Thymus (tissue), 11 donors: ENCODE measurements at regions not wholly inside any gene's neighbourhood (a gene's known extent, or its start where the extent isn't known, plus 50 kb on each side); places are given as distances from the start of the nearest gene placed in this dataset.

Experiments used
- DNase-seq, 9 donors: peaks; one replicate each; pipeline ENCODE4 v3.0.0-alpha.2; 2013; ENCODE audit warnings: low spot score in 9 of 9, low read depth in 6 of 9, missing footprints in 1 of 9
- H3K27ac ChIP-seq, 2 donors: one replicate each; pipeline ENCODE4 v1.5.1; 2013; ENCODE audit warnings: control low read depth in 1 of 2, low read depth in 1 of 2, low read length in 1 of 2, mild to moderate bottlenecking in 1 of 2, moderate library complexity in 1 of 2
- H3K27me3 ChIP-seq, 2 donors: one replicate each; pipeline ENCODE4 v1.5.1; 2013; ENCODE audit warnings: low read length in 1 of 2; ENCODE audit not compliant: control insufficient read depth in 2 of 2, insufficient read depth in 1 of 2
- H3K36me3 ChIP-seq, 2 donors: one replicate each; pipeline ENCODE4 v1.5.1; 2013; ENCODE audit warnings: low read length in 1 of 2, mild to moderate bottlenecking in 1 of 2, moderate library complexity in 1 of 2; ENCODE audit not compliant: control insufficient read depth in 2 of 2, insufficient read depth in 2 of 2
- H3K4me1 ChIP-seq, 2 donors: one replicate each; pipeline ENCODE4 v1.5.1; 2013; ENCODE audit warnings: low read length in 2 of 2; ENCODE audit not compliant: control insufficient read depth in 2 of 2, insufficient read depth in 2 of 2
- H3K4me3 ChIP-seq, 2 donors: one replicate each; pipeline ENCODE4 v1.5.1; 2013; ENCODE audit warnings: low read length in 2 of 2, control low read depth in 1 of 2, mild to moderate bottlenecking in 1 of 2
- H3K9me3 ChIP-seq, 2 donors: one replicate each; pipeline ENCODE4 v1.5.1; 2013; ENCODE audit warnings: low read length in 1 of 2, mild to moderate bottlenecking in 1 of 2; ENCODE audit not compliant: control insufficient read depth in 2 of 2, insufficient read depth in 1 of 2
- WGBS: extraction: QIAGEN DNeasy Blood & Tissue Kit; methylation state at CpG from one replicate; pipeline ENCODE4 v1.1.7; 2013; 5-methylcytosine and 5-hydroxymethylcytosine counted together
- donor health status: healthy.

DNA sequence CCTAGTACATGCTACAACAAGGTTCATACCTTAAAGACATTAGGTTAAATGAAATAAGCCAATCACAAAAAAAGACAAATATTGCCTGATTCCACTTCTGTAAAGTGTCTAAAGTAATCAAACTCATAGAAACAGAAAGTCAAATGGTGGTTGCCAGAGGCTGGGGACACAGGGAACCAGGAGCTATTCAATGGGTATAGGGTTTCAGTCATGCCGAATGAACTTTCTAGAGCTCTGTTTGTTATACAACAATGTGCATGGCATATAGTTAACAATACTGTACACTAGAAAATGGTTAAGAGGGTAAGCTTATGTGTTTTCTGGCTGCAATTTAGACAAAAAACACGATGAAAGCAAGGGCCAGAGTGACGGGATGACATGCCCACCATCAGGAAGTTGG lies 70.8 kb upstream of the EGFLAM start:
- WGBS: 90% methylated on average over 3 of the region's 3 CpGs
- Histone ChIP-seq H3K4me3 (no peak overlapping the region), H3K4me1 (no peaks in the 10 kb centered on the region), H3K9me3 (no peaks in the 10 kb centered on the region), H3K27ac (no peak overlapping the region), H3K27me3 (peaks cover 0 to 12% of the 10 kb centered on the region in 2 donors), H3K36me3 (no peaks in the 10 kb centered on the region)
- DNase-seq: no peak

- WGBS: 96% methylated on average over 3 of the region's 3 CpGs
- no peaks in the 10 kb centered on the region for H3K9me3 ChIP-seq
These were observed 73.7 kb upstream of the EGFLAM start for GRCh38 chr5:38184627-38185026.

GRCh38 chr5:38182991-38183390 lies 75.4 kb upstream of the EGFLAM start:
- no peak for DNase-seq
- Histone ChIP-seq H3K4me3 (no peak overlapping the region), H3K27me3 (no peaks in the 10 kb centered on the region), H3K27ac (no peak overlapping the region), H3K36me3 (no peaks in the 10 kb centered on the region), H3K4me1 (no peaks in the 10 kb centered on the region), H3K9me3 (no peaks in the 10 kb centered on the region)
- WGBS: 95% methylated on average over 7 of the region's 7 CpGs

More at GRCh38 chr5:38184627-38185026, 73.7 kb upstream of the EGFLAM start:
- Histone ChIP-seq H3K36me3 (no peaks in the 10 kb centered on the region), H3K4me3 (no peak overlapping the region), H3K4me1 (no peaks in the 10 kb centered on the region), H3K27ac (no peak overlapping the region), H3K27me3 (peaks cover 0 to 7% of the 10 kb centered on the region in 2 donors)
- no peak for DNase-seq

- no peak for DNase-seq
These were observed 90.3 kb upstream of the EGFLAM start for GRCh38 chr5:38168029-38168428.

DNA sequence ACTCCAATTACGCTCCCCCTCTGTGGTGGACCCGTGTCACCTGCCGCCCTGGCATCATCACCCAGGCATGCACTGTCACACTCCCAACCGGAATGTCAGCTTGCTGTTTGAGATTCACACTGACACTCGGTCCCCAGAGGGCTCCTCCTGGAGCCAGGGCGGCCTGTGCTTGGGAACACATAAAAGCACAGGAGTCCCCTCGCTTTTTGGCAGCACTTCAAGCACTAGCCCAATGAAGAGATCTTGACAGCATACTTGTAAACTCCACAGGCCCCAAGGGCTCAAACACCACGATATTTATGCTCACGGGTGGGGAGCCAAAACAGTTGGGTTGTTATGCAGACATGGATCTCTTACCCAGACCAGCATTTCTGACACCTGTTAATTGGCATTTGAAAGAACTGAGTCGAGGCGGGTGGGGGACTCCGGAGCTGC lies 90.8 kb upstream of the EGFLAM start:
- Histone ChIP-seq H3K9me3 (no peaks in the 10 kb centered on the region), H3K27ac (no peak overlapping the region), H3K27me3 (no peaks in the 10 kb centered on the region), H3K36me3 (no peaks in the 10 kb centered on the region), H3K4me3 (no peak overlapping the region), H3K4me1 (no peaks in the 10 kb centered on the region)
- no peak for DNase-seq
- 49% methylated on average over 12 of the region's 12 CpGs for WGBS

More at GRCh38 chr5:38168029-38168428, 90.3 kb upstream of the EGFLAM start:
- H3K9me3 ChIP-seq: no peaks in the 10 kb centered on the region
- no peak overlapping the region for H3K4me3 ChIP-seq
- H3K36me3 ChIP-seq: no peaks in the 10 kb centered on the region
- H3K27me3 ChIP-seq: no peaks in the 10 kb centered on the region
- 73% methylated on average over 2 of the region's 2 CpGs for WGBS
- H3K27ac ChIP-seq: no peak overlapping the region
- H3K4me1 ChIP-seq: no peaks in the 10 kb centered on the region

DNA sequence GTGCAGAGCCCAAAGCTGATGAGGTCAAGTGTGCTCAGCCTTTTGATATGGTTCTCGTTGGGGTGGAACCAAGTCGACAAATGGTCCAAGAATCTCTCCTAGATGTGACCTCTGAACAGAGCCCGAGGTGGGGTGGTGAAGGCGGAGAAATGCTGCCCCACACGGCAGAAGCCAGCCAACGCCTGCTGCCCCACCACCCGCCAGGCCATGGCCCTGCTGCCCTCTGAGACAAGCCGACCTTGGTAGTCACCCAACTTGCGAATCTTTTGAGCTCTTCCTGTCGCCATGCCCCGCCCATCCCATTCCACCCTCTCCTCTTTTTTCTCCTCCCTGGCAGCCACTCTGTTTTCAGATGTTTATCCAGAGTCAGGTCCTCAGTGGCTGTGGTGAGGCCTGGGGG lies 91.5 kb upstream of the EGFLAM start:
- Histone ChIP-seq H3K4me3 (no peak overlapping the region), H3K36me3 (no peaks in the 10 kb centered on the region), H3K27ac (no peak overlapping the region), H3K9me3 (no peaks in the 10 kb centered on the region), H3K4me1 (no peaks in the 10 kb centered on the region), H3K27me3 (no peaks in the 10 kb centered on the region)
- WGBS: 91% methylated on average over 11 of the region's 11 CpGs
- DNase-seq: no peak

GRCh38 chr5:38165435-38165834 lies 92.9 kb upstream of the EGFLAM start:
- DNase-seq: no peak
- Histone ChIP-seq H3K27ac (no peak overlapping the region), H3K36me3 (no peaks in the 10 kb centered on the region), H3K9me3 (no peaks in the 10 kb centered on the region), H3K27me3 (no peaks in the 10 kb centered on the region), H3K4me3 (no peak overlapping the region), H3K4me1 (no peaks in the 10 kb centered on the region)
- WGBS: 91% methylated on average over 12 of the region's 12 CpGs

- H3K4me3 ChIP-seq: no peak overlapping the region
- WGBS: 67% methylated on average over 4 of the region's 4 CpGs
These were observed 93.5 kb upstream of the EGFLAM start for GRCh38 chr5:38164776-38165399.

DNA sequence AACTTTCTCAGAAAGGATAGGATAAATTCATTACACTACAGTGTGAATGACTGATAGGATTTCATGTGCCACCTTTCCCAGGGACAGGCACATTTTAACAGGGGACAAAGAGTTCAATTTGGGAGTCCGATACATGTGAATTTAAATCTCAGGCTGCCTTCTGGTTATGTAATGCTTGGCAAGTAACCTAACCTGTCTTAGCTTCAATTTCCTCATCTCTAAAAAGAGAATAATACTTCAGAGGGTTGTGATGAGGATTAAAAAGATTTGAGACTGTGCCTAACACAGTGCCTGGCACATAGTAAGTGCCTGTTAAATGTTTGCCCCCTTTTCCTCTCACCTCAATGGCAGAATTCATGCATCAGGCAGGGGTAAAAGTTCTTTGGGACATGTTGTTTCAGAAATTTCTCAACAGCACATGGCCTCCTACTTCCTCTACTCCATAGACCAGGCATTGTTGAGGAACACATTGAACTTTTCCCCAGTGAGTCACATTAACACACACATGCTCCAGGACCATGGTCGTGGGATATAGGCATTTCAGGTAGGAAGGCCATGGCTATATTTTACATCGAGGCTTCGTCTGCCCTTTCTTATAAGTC lies 94.6 kb upstream of the EGFLAM start:
- no peak for DNase-seq
- Histone ChIP-seq H3K27me3 (no peaks in the 10 kb centered on the region), H3K9me3 (no peaks in the 10 kb centered on the region), H3K4me3 (no peak overlapping the region), H3K36me3 (no peaks in the 10 kb centered on the region), H3K4me1 (no peaks in the 10 kb centered on the region), H3K27ac (no peak overlapping the region)
- 82% methylated on average over 4 of the region's 4 CpGs for WGBS

More at GRCh38 chr5:38164776-38165399, 93.5 kb upstream of the EGFLAM start:
- Histone ChIP-seq H3K27me3 (no peaks in the 10 kb centered on the region), H3K9me3 (no peaks in the 10 kb centered on the region), H3K36me3 (no peaks in the 10 kb centered on the region), H3K4me1 (no peaks in the 10 kb centered on the region), H3K27ac (no peak overlapping the region)
- no peak for DNase-seq
